ENCODE measurements at regions not wholly inside any gene's neighbourhood (a gene's known extent, or its start where the extent isn't known, plus 50 kb on each side); places are given as distances from the start of the nearest gene placed in this dataset.

- TF ChIP-seq HOXA7 (CRISPR knock-in tag; IDR thresholded peaks at IDR 0.05; ENCODE audit: borderline replicate concordance) = no peak
- no peak for TF ChIP-seq ZNF747 (tag by site-specific recombination; IDR thresholded peaks at IDR 0.05)
- TF ChIP-seq ZBTB49 (tag by site-specific recombination; IDR thresholded peaks at IDR 0.05; ENCODE audit: low read depth) = no peak
Observed at GRCh38 chr5:4661836-4662235, 478.3 kb upstream of the ADAMTS16 start.
